ENCODE measurements at regions not wholly inside any gene's neighbourhood (a gene's known extent, or its start where the extent isn't known, plus 50 kb on each side); places are given as distances from the start of the nearest gene placed in this dataset.

DNA sequence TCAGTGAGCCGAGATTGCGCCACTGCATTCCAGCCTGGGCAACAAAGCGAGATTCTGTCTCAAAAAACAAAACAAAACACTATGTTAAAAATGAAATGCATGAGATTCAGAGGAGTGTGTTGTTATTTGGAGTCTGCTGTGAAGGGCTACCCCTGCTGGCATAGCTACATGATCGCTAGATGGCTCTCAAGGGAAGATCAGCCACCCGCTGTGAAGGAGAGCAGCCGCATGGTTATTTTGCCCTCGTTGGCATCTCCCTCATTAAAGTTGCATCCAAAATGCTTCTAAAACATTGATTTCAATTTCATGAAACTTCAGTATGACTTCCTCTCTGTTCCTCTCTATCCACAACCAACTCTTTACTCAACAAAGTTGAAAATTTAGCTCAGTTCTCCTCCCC lies 54.8 kb upstream of the NDUFV2 start:
- no TSS peak for BruUV-seq (replicated peaks)
- intact Hi-C loops (cut with micrococcal nuclease) (no loop called here), in situ Hi-C loops (cut with MboI) (no loop called here)
- Histone ChIP-seq H3K4me3 (no peak overlapping the region), H3K9me3 (replicated peaks; ENCODE audit: control insufficient read depth, insufficient read depth, low read depth, low read length) (peaks cover 22% of the 10 kb centered on the region), H3K36me3 (ENCODE audit: control insufficient read depth, insufficient read depth, low read length) (no peaks in the 10 kb centered on the region), H4K20me1 (replicated peaks; ENCODE audit: control insufficient read depth, insufficient read depth, low read length) (no peaks in the 10 kb centered on the region), H3K9ac (ENCODE audit: insufficient read depth in 1 of 2, low read depth in 2 of 2, low read length in 2 of 2) (no peak overlapping the region), H3K27me3 (ENCODE audit: control insufficient read depth in 2 of 2, insufficient read depth in 2 of 2, low read length in 2 of 2) (no peaks in the 10 kb centered on the region), H2AFZ (ENCODE audit: low read depth, low read length) (no peak overlapping the region), H3K4me2 (ENCODE audit: insufficient read depth, low read length) (no peak overlapping the region), H3K27ac (ENCODE audit: extremely low read depth, low read depth, low read length) (no peak overlapping the region), H3K79me2 (ENCODE audit: control insufficient read depth, insufficient read depth, low read length) (no peaks in the 10 kb centered on the region), H3K4me1 (replicated peaks in 1 of 2; ENCODE audit: control insufficient read depth in 2 of 2, insufficient read depth in 2 of 2, low read length in 2 of 2) (peaks cover 0 to 3% of the 10 kb centered on the region in 2 experiments; a peak in 1 of 5 replicates), H3K9me1 (ENCODE audit: control insufficient read depth, insufficient read depth, low read length) (no peaks in the 10 kb centered on the region)
- ChIA-PET CTCF (ENCODE audit: low intra/inter-chr PET ratio) (no interaction called here), POLR2A (interaction anchor here (0.9 to 1.3 kb wide), 2 partner anchors 10 kb away, joined by 3 to 4 read pairs; no protein-coding TSS in a partner anchor)
- TF ChIP-seq HIVEP1 (CRISPR knock-in tag; IDR thresholded peaks at IDR 0.05): no peak
- TF ChIP-seq KDM1A (IDR thresholded peaks at IDR 0.05): peak in 1 of 2 experiments; percentile 19; a peak in 1 of 4 replicates
- peak; percentile 47 for TF ChIP-seq CEBPB (tag; IDR thresholded peaks at IDR 0.05)
- no peak for ATAC-seq
- no peak for DNase-seq (ENCODE audit: extremely low read depth in 1 of 4, low spot score in 3 of 4)
- FAIRE-seq: no peak
- 68% methylated on average over 7 of the region's 7 CpGs for WGBS (ENCODE audit: insufficient coverage, low coverage, missing lambda C conversion rate)

GRCh38 chr18:9048236-9048635 lies 54.3 kb upstream of the NDUFV2 start:
- no peaks in the 10 kb centered on the region for H3K79me2 ChIP-seq (ENCODE audit: control insufficient read depth, insufficient read depth, low read length)
- H3K4me1 ChIP-seq (replicated peaks in 1 of 2; ENCODE audit: control insufficient read depth in 2 of 2, insufficient read depth in 2 of 2, low read length in 2 of 2): 0 out of 5 replicates have a peak, but pooled peaks cover 0 to 3% of the 10 kb centered on the region in 2 experiments
- H3K27ac ChIP-seq (ENCODE audit: extremely low read depth, low read depth, low read length): no peak overlapping the region
- no peak overlapping the region for H3K4me3 ChIP-seq
- H3K4me2 ChIP-seq (ENCODE audit: insufficient read depth, low read length): no peak overlapping the region
- DNase-seq (ENCODE audit: extremely low read depth in 1 of 4, low spot score in 3 of 4) (no peak), FAIRE-seq (no peak), ATAC-seq (no peak)
- H3K9me3 ChIP-seq (replicated peaks; ENCODE audit: control insufficient read depth, insufficient read depth, low read depth, low read length): peaks cover 26% of the 10 kb centered on the region
- BruUV-seq (replicated peaks): no TSS peak
- WGBS (ENCODE audit: insufficient coverage, low coverage, missing lambda C conversion rate): 44% methylated on average over 5 of the region's 5 CpGs
- H3K9me1 ChIP-seq (ENCODE audit: control insufficient read depth, insufficient read depth, low read length): no peaks in the 10 kb centered on the region
- no peak for TF ChIP-seq CBFA2T2 (conservative IDR thresholded peaks at IDR 0.05)
- no peak for TF ChIP-seq THRAP3 (IDR thresholded peaks at IDR 0.05; ENCODE audit: borderline replicate concordance)
- TF ChIP-seq DACH1 (IDR thresholded peaks at IDR 0.05; ENCODE audit: partially characterized antibody): no peak
- no peak for TF ChIP-seq DEAF1 (CRISPR knock-in tag; IDR thresholded peaks at IDR 0.05)
- TF ChIP-seq HDAC3 (IDR thresholded peaks at IDR 0.05; ENCODE audit: borderline replicate concordance, partially characterized antibody): no peak
- TF ChIP-seq NELFE (IDR thresholded peaks at IDR 0.05; ENCODE audit: insufficient read depth, insufficient read length): peak; percentile 5
- TF ChIP-seq PRMT5 (CRISPR knock-in tag; IDR thresholded peaks at IDR 0.05): no peak
- no peak for TF ChIP-seq ZBTB7A (IDR thresholded peaks at IDR 0.05; ENCODE audit: borderline replicate concordance, control insufficient read depth, low read depth, low read length)
- TF ChIP-seq NR3C1 (CRISPR knock-in tag; IDR thresholded peaks at IDR 0.05): no peak
- H3K27me3 ChIP-seq (ENCODE audit: control insufficient read depth in 2 of 2, insufficient read depth in 2 of 2, low read length in 2 of 2): no peaks in the 10 kb centered on the region
- ChIA-PET CTCF (ENCODE audit: low intra/inter-chr PET ratio) (no interaction called here), POLR2A (interaction anchor here (1.3 kb wide), 1 partner anchor 11 kb away, joined by 3 read pairs; no protein-coding TSS in a partner anchor)
- H2AFZ ChIP-seq (ENCODE audit: low read depth, low read length): no peak overlapping the region
- in situ Hi-C loops (cut with MboI): no loop called here
- H3K9ac ChIP-seq (ENCODE audit: insufficient read depth in 1 of 2, low read depth in 2 of 2, low read length in 2 of 2): no peak overlapping the region
- no peaks in the 10 kb centered on the region for H3K36me3 ChIP-seq (ENCODE audit: control insufficient read depth, insufficient read depth, low read length)
- H4K20me1 ChIP-seq (replicated peaks; ENCODE audit: control insufficient read depth, insufficient read depth, low read length): no peaks in the 10 kb centered on the region
- intact Hi-C loops (cut with micrococcal nuclease): no loop called here

Data from K562 (cell line).